Right cardiac atrium (tissue), 5 donors: ENCODE measurements at regions not wholly inside any gene's neighbourhood (a gene's known extent, or its start where the extent isn't known, plus 50 kb on each side); places are given as distances from the start of the nearest gene placed in this dataset.

Experiments used
- ATAC-seq, 2 donors: fragments of 200-7000 bp; cut with Tn5 transposase; one replicate each; pipeline versions ENCODE4 v1.8.0 to v1.9.1; 2020; ENCODE audit warnings: moderate library complexity in 2 of 2, mild to moderate bottlenecking in 1 of 2
- DNase-seq, 3 donors: peaks; one replicate each; pipeline ENCODE4 v3.0.0-alpha.2; 2020
- H3K27ac ChIP-seq: one replicate; pipeline ENCODE4 v1.5.1; 2013; ENCODE audit warnings: mild to moderate bottlenecking, low read length, control low read depth, moderate library complexity
- H3K27me3 ChIP-seq: one replicate; pipeline ENCODE4 v1.6.1; 2013; ENCODE audit not compliant: control insufficient read depth, insufficient read depth
- H3K4me1 ChIP-seq: one replicate; pipeline ENCODE4 v1.6.1; 2013; ENCODE audit warnings: low read length; ENCODE audit not compliant: control insufficient read depth, insufficient read depth
- H3K4me3 ChIP-seq: one replicate; pipeline ENCODE4 v1.5.1; 2013; ENCODE audit warnings: low read length, control low read depth
- H3K9me3 ChIP-seq: one replicate; pipeline ENCODE4 v1.6.1; 2013; ENCODE audit warnings: low read length; ENCODE audit not compliant: control insufficient read depth
- WGBS: extraction: QIAGEN DNeasy Blood & Tissue Kit; methylation state at CpG from one replicate; pipeline ENCODE4 v1.1.7; 2013; 5-methylcytosine and 5-hydroxymethylcytosine counted together
- intact Hi-C, 4 donors: fragments of 100-400 bp; cut with DNase I; formaldehyde crosslinking; loops; one replicate each; pipeline versions ENCODE4 v1.11.0 to v1.14.0; 2022 to 2023
- donor health status: healthy with polysubstance abuse.
- donor health status: DM: no; HTN: yes; CAD: no.
- donor health status: DM: no; HTN: no; CAD: no.
- donor health status: DM: no; HTN: yes; CAD: no; lungs with severe emphysema.
- donor health status: DM: yes; HTN: yes; CAD: no.

DNA sequence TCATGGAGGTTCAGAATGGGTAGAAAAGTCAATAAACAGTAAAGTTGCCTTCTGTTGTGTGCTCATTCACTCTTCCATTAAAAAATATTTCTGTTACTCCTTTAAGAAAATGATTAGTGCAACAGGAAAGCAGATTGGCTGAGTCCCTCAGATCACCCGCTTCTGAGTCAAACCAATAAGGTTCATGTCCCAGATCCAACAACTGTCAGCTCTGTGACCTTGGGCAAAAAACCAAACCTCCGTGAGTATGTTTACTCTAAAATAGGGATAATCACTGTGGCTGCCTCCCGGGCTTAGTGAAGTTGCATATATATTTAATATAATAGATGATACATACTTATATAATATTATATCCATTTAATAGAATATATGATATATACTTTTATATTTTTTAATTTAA, 698.5 kb upstream of the RBFOX1 start:
- H3K4me3 ChIP-seq, result no peak overlapping the region
- no peaks in the 10 kb centered on the region for H3K9me3 ChIP-seq
- DNase-seq (no peak), ATAC-seq (no peak)
- intact Hi-C loops, result no loop called here
- H3K4me1 ChIP-seq, result no peaks in the 10 kb centered on the region
- no peaks in the 10 kb centered on the region for H3K27me3 ChIP-seq
- no peak overlapping the region for H3K27ac ChIP-seq
- 87% methylated on average over 3 of the region's 3 CpGs for WGBS

- no peaks in the 10 kb centered on the region for H3K4me1 ChIP-seq
- no peak overlapping the region for H3K27ac ChIP-seq
These were observed 699.2 kb upstream of the RBFOX1 start for GRCh38 chr16:6633456-6633855.

GRCh38 chr16:6629110-6629509, 703.5 kb upstream of the RBFOX1 start:
- ATAC-seq, result no peak
- WGBS, result 66% methylated on average over 5 of the region's 5 CpGs
- H3K9me3 ChIP-seq, result no peaks in the 10 kb centered on the region
- H3K27me3 ChIP-seq, result no peaks in the 10 kb centered on the region
- no peak overlapping the region for H3K27ac ChIP-seq
- H3K4me1 ChIP-seq, result no peaks in the 10 kb centered on the region
- no peak overlapping the region for H3K4me3 ChIP-seq
- intact Hi-C loops, result no loop called here
- DNase-seq, result no peak

More at GRCh38 chr16:6633456-6633855, 699.2 kb upstream of the RBFOX1 start:
- no peaks in the 10 kb centered on the region for H3K9me3 ChIP-seq
- ATAC-seq, result no peak
- intact Hi-C loops, result no loop called here
- no peak overlapping the region for H3K4me3 ChIP-seq
- WGBS, result 75% methylated on average over 5 of the region's 5 CpGs
- H3K27me3 ChIP-seq, result no peaks in the 10 kb centered on the region
- no peak for DNase-seq

GRCh38 chr16:6625606-6626005, 707.0 kb upstream of the RBFOX1 start:
- ATAC-seq, result no peak
- H3K27ac ChIP-seq, result no peak overlapping the region

GRCh38 chr16:6618874-6619273, 713.8 kb upstream of the RBFOX1 start:
- DNase-seq (no peak), ATAC-seq (no peak)
- WGBS, result 48% methylated on average over 5 of the region's 5 CpGs

More at GRCh38 chr16:6625606-6626005, 707.0 kb upstream of the RBFOX1 start:
- Histone ChIP-seq H3K4me3 (no peak overlapping the region), H3K27me3 (no peaks in the 10 kb centered on the region), H3K9me3 (no peaks in the 10 kb centered on the region), H3K4me1 (no peaks in the 10 kb centered on the region)
- no peak for DNase-seq
- WGBS, result 87% methylated on average over 3 of the region's 3 CpGs
- intact Hi-C loops, result no loop called here

GRCh38 chr16:6616746-6617145, 715.9 kb upstream of the RBFOX1 start:
- ATAC-seq (no peak), DNase-seq (no peak)
- 75% methylated on average over 6 of the region's 6 CpGs for WGBS
- H3K9me3 ChIP-seq, result no peaks in the 10 kb centered on the region
- intact Hi-C loops, result no loop called here
- H3K27ac ChIP-seq, result no peak overlapping the region
- H3K4me1 ChIP-seq, result no peaks in the 10 kb centered on the region
- H3K4me3 ChIP-seq, result no peak overlapping the region
- no peaks in the 10 kb centered on the region for H3K27me3 ChIP-seq

More at GRCh38 chr16:6618874-6619273, 713.8 kb upstream of the RBFOX1 start:
- Histone ChIP-seq H3K4me1 (no peaks in the 10 kb centered on the region), H3K9me3 (no peaks in the 10 kb centered on the region), H3K27ac (no peak overlapping the region), H3K27me3 (no peaks in the 10 kb centered on the region), H3K4me3 (no peak overlapping the region)
- intact Hi-C loops, result no loop called here

- Histone ChIP-seq H3K27me3 (no peaks in the 10 kb centered on the region), H3K4me1 (no peaks in the 10 kb centered on the region), H3K9me3 (no peaks in the 10 kb centered on the region), H3K27ac (no peak overlapping the region), H3K4me3 (no peak overlapping the region)
- WGBS, result 73% methylated on average over 12 of the region's 12 CpGs
- intact Hi-C loops, result no loop called here
- ATAC-seq (no peak), DNase-seq (no peak)
These were observed 717.0 kb upstream of the RBFOX1 start for GRCh38 chr16:6615636-6616035.

- no peaks in the 10 kb centered on the region for H3K4me1 ChIP-seq
- intact Hi-C loops, result no loop called here
These were observed 721.1 kb upstream of the RBFOX1 start for GRCh38 chr16:6611535-6611934.

GRCh38 chr16:6605490-6605889, 727.2 kb upstream of the RBFOX1 start:
- Histone ChIP-seq H3K4me1 (no peaks in the 10 kb centered on the region), H3K27me3 (no peaks in the 10 kb centered on the region), H3K27ac (no peak overlapping the region), H3K4me3 (no peak overlapping the region), H3K9me3 (no peaks in the 10 kb centered on the region)
- intact Hi-C loops, result no loop called here
- no peak for ATAC-seq
- 72% methylated on average over 11 of the region's 11 CpGs for WGBS
- DNase-seq, result no peak

More at GRCh38 chr16:6611535-6611934, 721.1 kb upstream of the RBFOX1 start:
- 41% methylated on average over 7 of the region's 7 CpGs for WGBS
- Histone ChIP-seq H3K4me3 (no peak overlapping the region), H3K27ac (no peak overlapping the region), H3K27me3 (no peaks in the 10 kb centered on the region), H3K9me3 (no peaks in the 10 kb centered on the region)
- DNase-seq (no peak), ATAC-seq (no peak)

DNA sequence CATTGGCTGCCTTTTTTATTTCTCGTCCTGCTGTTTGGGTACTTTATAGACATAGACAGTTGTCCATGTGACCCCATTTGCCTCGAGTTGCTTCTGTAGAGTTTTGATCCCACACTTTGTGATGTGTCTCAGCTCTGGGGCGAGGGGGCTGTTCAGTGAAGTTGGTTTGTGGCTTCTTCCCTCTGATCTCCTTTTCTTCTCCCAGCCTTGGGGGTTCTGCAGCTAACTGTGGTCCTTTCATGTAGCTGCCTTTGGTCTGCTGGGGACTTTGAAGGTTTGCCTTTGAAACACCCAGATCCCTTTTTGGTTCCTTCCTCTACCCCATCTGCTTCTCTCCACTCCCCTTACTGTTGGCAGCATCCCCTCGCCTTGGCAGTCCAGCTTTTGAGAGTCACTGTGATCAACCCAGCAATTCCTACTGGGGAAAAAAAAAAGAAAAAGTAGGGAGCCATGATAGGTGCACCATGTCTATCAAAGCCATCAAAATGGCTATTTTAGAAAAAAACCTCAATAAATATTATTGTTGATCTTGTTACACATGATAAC, 728.8 kb upstream of the RBFOX1 start:
- H3K27ac ChIP-seq, result no peak overlapping the region
- H3K4me3 ChIP-seq, result no peak overlapping the region
- intact Hi-C loops, result no loop called here
- no peaks in the 10 kb centered on the region for H3K9me3 ChIP-seq
- ATAC-seq (no peak), DNase-seq (no peak)
- WGBS, result 48% methylated on average over 4 of the region's 4 CpGs
- H3K27me3 ChIP-seq, result no peaks in the 10 kb centered on the region
- H3K4me1 ChIP-seq, result no peaks in the 10 kb centered on the region

GRCh38 chr16:6602405-6602804, 730.2 kb upstream of the RBFOX1 start:
- WGBS, result 75% methylated on average over 1 of the region's 1 CpG
- no peaks in the 10 kb centered on the region for H3K9me3 ChIP-seq

GRCh38 chr16:6600167-6600566, 732.5 kb upstream of the RBFOX1 start:
- intact Hi-C loops, result no loop called here
- no peak overlapping the region for H3K4me3 ChIP-seq
- H3K4me1 ChIP-seq, result no peaks in the 10 kb centered on the region
- no peak overlapping the region for H3K27ac ChIP-seq
- 22% methylated on average over 6 of the region's 6 CpGs for WGBS
- no peak for ATAC-seq
- no peak for DNase-seq
- no peaks in the 10 kb centered on the region for H3K27me3 ChIP-seq
- no peaks in the 10 kb centered on the region for H3K9me3 ChIP-seq

More at GRCh38 chr16:6602405-6602804, 730.2 kb upstream of the RBFOX1 start:
- ATAC-seq (no peak), DNase-seq (no peak)
- intact Hi-C loops, result no loop called here
- no peaks in the 10 kb centered on the region for H3K4me1 ChIP-seq
- no peak overlapping the region for H3K4me3 ChIP-seq
- no peak overlapping the region for H3K27ac ChIP-seq
- H3K27me3 ChIP-seq, result no peaks in the 10 kb centered on the region
